ENCODE measurements at regions not wholly inside any gene's neighbourhood (a gene's known extent, or its start where the extent isn't known, plus 50 kb on each side); places are given as distances from the start of the nearest gene placed in this dataset.

DNA sequence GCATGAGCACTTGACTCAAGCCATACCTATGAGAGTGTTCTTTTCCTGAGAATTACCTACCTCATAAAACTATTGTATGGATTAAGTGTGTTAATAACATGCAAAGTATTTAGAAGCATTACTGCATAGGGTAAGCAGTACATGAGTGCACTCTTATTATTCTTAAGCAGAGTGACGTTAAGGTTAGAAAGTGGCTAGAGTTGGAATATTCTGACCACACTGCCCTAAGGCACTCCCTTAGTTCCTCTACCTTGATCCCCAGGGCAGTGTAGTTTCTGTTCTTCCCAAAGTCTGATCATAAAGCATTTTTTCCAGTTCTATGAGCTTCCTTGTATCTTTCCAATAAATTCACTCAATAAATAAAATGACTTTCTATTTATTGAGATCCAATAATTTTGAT is 189.2 kb downstream of the PCSK1 start:
- DNase-seq, result no peak

DNA sequence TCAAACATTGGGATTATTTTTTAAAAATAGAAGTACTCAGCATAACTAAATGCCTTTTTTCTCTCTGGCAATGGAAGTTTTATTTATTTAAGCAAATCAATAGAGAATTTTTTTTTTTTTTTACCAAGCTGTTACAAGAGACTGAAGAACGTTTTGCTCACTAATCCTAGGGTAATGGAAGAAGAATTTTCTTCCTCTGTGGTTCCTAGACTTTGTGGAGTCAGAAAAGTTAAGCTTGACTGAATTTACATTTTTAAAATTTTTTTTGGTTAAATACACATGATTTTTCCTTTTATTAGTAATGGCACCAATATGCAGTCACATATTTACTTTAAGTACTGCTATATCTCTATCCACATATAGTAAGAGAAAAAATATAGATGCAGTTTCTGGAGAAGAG is 189.8 kb downstream of the PCSK1 start:
- no peak for DNase-seq

DNA sequence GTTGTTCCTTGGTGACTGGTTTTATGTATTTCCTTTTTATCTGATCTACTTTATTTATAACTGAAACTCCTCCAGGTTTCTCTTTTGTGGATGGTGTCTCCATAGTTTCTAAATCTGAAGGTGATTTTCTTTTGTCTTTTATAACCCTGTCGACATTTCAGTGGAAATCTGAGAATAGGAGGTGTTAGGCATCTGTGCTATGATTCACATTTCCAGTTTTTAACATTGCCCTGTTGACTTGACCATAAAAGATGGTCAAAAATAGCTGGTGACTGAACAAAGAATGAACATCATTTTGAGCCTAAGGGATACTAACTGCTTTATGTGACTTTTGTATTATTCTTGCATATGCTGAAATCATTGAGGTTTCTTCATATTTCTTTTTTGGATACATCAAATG is 190.5 kb downstream of the PCSK1 start:
- no peak for DNase-seq

DNA sequence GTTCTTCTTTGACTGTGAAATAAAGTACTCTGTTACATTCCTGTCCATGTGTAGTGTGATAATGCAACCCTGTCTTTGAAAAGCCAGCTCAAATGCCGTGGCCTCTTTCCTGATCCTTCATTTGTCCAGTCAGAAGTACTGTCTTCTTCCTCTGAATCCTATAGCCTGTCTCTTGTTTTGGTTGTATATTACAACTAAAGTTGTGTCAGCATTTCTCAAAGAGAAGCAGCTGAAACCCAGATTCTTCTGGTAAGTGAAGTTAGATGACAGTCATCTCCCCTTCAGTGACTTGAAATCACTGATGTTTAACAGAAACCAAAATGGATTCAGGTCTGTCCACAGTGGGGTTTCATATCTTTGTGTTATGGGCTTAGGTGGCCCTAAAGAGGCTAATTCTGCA is 196.2 kb downstream of the PCSK1 start:
- DNase-seq, result no peak

DNA sequence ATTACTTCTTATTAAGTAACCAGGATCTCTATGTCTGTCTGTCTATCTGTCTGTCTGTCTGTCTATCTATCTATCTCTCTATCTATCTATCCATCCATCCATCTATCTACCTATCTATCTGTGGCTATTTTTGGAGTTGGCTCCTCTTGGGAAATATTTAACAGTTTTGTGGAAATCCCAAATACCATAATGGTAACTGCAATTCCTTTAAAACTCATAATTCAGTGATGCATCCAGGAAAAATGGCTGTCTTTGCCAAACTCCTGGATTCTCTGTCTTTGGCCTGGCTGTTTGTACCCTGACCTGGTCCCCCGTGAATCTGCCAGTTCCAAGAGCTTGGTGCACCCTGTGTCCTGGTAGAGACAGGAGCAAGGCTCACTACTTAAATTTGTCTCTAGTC is 197.0 kb downstream of the PCSK1 start:
- DNase-seq, result no peak

DNA sequence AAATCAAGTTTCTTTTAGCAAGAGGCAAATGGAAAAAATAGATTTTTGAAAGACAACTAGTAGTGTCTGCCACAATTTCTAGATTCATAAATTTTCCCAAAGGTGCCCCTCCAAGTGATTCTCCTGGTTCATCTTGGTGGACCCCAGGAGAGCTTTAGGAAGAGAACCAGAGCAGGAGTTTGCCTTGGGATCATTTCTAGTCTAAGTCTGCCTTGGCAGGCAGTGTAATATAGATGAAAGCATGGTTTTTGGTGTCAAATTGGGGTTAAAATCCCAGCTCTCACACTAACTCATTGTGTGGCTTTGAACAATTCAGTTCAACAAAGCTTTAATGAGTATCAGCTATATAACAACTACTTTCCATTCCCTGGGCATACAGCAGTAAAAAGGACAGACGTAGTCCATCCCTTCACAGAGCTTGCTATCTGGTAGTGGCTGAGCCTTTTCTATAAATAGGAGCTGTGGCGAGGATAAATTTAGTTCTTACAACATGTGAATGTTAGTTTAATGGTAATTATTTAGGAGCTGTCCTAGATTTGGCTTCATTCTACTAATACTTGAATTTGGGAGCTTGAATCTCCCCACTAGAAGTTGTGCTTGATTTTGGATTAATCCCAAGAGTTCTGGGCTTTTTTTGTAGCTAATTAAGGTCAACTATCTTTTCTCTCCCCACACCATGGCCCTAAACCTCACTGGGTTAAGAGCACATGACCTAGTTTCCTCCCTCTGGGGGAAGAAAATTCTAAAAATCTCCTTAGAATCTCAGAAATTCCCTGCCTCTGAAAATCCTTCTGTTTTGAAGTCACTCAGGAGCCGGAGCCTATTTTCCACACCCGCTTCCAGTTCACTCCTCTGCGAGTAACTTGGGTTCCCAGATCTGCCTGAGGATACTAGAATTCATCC is 197.8 kb downstream of the PCSK1 start:
- DNase-seq, result no peak

DNA sequence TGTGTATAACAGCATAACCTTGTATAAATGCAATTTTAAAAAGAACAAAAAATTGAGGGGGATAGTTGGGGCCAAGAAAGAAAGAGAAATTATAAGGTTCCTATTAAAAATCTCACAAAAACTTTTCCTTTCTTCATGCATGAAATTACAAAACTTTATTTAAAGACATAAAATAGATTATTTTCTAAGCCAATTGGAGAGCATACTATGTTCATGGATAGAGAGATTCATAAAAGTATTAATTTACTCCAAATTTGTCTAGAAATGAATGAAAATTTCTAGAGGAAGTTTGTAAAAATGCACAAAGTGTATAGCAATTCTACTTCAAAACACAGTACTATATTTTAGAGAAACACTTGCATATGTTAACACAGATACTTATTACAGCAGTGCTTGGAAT is 200.4 kb downstream of the PCSK1 start:
- DNase-seq, result no peak

DNA sequence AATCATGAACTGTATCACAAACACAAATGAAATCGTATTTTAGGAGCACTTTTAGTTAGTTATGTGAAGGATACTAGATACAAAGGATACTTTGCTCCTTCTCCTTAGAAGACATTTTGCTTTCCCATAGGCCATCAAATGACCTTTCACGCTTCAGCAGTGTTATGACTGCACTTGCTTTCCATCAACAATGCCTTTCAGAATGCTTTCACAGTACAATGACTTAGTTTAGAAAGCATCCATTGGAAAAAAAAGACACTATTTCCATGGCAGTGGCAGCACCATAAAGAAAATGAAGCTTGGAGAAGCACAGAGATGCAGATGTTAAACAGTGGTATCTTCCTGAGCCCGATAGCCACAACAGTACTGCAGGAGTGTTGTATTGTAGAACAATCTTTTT is 203.9 kb downstream of the PCSK1 start:
- no peak for DNase-seq

DNA sequence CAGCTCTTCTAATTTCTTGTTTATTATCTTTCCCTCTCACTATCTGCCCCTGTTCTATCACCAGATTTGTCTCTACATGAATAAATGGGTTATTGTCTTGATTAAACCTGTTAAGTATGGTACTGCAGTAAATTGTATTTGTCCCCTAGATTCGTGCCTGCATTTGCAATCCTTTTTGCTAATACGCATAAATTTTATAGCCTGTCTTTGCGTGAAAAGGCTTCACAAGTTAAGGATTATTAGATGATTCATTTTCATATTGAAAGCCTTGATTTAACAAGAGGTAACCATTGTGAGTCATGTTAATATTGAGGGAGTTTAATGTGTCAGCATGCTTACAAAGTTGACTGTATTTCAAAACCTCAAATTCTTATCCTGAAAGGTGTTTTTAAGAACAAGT is 204.6 kb downstream of the PCSK1 start:
- no peak for DNase-seq

DNA sequence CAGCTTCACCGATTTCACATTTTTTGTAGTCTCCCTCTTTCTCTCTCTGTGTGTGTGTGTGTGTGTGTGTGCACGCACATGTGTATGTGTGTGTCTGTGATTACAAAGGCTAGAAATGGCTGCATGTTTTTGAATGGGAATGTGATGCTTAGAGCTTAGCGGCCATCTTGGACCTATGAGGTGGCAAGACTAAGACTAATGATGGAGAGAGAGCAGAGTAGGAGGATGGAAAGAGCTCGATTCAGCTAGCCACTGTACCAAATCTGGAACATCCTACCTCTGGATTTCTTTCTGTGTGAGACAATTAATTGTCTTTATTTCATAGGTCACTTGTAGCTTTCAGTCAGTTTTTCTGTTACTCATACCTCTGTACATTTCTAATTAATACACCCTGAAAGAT is 205.1 kb downstream of the PCSK1 start:
- DNase-seq, result no peak

DNA sequence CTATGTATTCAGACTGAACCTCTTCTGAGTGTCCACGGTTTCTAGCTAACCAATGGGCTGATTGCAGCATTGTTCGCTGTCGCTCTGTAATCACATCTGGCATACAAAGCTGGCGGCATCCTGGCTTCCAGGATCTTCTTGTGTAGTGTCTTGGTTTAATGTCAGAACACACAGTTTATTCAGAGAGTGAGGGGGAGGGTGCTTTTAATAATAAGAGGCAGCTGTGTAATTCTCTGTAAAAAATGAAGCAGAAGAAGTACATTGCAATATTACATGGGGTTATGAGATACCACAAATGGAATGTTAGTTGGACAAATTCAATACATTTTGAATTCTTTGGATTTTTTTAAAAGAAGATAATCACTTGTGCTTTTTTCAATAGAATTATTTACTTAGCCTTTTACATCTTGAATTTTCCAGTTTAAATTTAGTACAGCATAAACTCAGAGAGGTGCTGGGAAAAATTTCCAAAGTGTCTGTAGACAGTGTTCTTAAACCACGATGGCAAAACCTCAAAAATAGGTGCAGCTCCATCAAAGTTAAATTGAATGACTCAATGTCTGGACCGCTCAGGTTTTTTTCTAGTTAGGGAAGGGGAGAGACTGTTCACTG is 206.0 kb downstream of the PCSK1 start:
- no peak for DNase-seq

DNA sequence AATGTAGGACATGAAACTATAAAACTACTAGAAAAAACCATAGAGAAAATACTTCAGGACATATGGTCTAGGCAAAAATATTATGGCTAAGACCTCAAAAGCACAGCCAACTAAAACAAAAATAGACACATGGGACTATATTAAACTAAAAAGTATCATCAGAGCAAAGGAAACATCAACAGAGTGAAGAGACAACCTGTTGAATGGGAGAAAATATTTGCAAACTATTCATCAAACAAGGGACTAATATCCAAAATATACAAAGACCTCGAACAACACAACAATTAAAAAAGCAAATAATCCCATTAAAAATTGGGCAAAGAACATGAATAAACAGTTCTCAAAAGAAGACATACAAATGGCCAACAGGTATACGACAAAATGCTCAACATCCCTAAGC is 210.9 kb downstream of the PCSK1 start:
- no peak for DNase-seq

DNA sequence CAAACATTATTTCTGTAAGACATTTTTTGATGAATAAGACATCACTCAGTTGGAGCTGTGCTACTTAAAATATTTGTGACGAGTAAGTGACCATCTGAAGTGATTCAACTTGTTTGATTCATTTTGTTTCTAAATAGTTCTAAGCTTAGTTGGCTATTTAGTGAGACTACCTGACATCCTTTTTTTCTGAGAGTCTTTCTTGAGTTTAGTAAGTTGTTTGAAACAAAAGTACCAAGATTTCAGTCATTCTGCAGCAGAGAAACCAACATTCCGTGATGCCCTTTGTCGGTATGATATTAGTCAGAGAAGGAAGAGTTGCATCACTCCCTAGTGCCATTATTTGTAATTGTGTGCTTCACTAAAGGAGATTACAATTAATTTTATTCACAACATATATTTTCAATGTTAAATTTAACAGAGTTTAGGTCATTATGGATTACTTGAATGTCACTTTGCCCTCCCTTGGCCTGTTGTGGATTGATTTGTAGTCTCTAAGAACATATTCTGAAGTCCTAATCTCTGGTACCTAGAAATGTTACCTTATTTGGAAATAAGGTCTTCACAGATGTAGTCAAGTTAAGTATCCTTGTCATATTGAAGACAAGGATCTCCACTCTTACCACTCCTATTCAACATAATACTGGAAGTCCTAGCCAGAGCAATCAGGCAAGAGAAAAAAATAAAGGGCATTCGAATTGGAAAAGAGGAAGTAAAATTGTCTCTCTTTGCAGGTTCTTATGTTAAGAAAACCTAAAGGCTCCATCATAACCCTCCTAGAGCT is 212.2 kb downstream of the PCSK1 start:
- DNase-seq, result no peak

DNA sequence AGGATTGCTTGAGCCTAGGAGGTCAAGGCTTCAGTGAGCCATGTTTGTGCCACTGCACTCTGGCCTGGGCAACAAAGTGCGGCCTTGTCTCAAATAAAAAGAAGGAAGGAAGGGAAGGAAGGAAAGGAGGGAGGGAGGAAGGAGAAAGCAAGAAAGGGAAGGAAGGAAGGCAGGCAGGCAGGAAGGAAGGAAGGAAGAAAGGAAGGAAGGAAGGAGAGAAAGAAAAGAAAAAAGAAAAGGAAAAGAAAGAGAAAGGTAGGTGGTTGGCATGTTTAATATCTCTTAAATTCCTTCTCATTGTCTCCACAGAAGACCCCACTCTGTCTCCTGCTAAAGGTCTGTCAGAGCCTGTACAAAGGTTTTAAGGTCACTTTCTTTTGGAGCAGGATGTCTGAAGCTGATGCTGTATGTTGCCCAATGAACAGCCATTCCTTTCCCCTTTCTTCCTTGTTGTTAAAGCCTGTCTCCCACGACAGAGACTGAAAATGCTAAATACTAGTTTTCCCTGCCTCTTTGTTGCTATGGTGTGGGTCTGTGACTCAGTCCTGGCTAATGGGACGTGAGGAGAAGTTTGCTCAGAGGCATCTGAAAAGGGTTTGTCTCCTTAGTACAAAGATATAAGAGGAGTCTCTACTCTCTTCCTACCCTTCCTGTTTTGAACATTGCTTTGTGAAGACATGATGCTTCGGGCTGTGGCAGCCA is 213.3 kb downstream of the PCSK1 start:
- no peak for DNase-seq

DNA sequence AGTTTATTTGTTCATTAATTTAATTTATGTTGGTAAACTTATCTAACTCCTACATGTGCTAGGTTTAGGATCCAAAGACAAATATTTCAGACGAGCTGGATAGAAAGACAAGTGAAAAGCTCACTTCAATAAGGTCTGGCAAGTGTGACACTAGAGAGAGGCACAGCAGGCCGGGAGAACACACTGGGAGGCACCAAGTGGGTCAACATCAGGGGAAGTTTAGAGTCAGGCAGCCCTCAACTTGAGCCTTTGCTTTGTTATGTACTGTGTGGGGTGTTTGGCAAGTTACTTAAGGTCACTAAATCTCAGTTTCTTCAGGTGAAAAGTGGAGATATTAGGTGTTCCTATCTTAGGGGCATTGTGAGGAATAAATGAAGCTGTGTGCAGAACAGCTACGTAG is 214.4 kb downstream of the PCSK1 start:
- no peak for DNase-seq

DNA sequence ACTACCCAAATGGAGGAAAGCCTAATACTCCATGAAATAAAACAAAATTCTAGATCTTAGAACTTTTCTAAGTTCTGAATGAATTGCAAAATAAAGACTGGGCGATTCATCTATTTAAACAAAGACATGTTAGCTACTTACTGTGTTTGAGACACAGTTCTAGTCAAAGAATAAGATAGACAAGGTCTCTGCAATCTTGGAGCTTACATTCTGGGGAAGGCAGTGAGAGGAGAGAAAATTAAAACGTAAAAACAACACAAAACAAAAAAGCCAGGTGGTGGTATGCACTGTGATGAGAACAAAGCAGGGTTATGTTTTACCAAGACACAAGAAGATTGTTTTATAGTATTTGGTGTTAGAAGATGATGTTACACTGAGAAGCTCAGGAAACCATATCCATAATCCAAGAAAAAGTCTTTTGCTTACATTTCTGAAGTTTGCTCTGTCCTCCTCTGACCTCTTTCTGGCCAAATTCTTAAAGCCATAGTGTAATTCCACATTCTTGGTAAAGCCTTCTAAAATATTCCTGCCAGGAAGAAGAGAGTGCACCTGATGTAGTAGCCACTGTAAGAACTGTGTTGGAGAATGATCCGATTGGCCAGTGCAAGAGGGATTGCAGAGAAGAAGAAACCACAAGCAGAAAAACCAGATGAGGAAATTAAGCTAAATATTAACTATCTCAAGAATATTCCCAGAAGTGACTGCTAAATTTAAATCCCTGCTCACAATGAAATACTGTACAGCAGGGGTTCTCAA is 218.4 kb downstream of the PCSK1 start:
- DNase-seq, result no peak

DNA sequence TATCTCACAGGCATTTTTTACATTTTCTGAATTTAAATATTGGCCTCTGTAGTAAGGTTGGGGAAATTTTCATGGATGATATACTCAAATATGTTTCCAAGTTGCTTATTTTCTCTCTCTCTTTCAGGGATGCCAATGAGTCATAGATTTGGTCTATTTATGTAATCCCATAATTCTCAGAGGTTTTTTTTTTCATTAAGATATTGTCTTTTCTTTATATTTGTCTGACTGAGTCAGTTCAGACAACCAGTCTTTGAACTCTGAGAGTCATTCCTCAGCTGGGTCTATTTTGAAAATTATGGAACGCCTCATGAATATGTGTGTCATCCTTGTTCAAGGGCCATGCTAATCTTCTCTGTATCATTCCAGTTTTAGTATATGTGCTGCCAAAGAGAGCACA is 223.2 kb downstream of the PCSK1 start:
- DNase-seq, result no peak

DNA sequence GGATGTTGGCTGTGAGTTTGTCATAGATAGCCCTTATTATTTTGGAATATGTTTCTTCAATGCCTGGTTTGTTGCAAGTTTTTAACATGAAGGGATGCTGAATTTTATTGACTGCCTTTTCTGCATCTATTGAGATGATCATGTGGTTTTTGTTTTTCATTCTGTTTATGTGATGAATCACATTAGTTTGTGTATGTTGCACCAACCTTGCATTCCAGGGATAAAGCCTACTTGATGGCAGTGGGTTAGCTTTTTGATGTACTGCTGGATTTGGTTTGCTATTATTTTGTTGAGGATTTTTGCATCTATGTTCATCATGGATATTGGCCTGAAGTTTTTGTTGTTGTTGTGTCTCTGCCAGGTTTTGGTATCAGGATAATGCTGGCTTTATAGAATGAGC is 225.6 kb downstream of the PCSK1 start:
- no peak for DNase-seq

DNA sequence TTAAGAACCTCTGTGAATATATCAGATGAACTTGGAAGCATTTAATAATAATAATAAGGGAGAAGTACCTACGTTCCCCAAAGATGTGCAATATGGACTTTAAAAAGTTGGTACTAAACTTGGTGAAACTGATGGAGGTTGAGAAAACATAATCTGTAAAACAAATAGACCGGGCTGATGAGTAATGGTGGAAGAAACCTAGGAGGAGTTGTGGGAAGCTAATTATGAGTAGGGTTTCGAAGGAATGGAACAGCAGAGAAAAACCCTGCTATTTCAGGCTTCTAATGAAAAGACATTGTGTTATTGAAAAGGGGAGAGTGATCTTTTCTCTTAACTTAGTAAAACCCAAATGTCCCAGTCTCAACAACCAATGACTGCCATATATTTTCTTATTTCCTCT is 229.3 kb downstream of the PCSK1 start:
- DNase-seq, result no peak

DNA sequence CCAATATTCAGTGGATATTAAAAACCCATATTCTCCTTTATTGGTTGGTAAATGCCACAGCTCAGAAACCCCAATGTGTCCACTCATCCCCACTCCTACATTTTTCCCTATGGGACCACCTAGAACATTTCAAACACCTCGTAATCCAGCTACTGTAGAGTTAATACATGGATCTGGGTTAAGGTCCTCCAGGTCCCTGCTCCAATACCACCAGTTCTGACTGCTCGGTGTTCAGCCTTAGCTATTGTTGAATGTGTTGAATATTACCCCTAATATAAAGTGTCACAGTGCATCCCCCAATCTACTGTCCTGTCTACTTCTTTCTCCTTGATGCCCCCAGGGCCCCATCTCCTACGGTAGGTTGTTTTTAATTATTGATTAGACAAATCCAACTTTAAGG is 231.5 kb downstream of the PCSK1 start:
- no peak for DNase-seq

DNA sequence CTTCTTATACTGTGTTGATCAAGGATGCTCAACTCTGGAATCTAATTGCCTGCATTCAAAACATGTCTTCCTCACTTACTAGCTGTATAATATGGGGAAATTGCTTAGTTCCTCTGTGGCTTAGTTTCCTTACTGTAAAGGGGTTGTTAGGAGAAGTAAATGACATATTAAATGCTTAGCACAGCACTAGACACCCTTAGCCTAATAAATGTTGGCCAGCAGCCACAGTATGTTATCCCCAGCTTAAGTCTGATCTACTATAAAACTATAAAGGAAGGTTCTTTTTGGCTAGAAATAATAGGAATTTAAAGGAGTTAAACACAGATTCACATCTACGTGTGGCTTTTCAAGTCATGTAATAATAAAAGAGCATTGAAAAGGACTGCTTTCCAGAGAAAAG is 232.4 kb downstream of the PCSK1 start:
- DNase-seq, result no peak

DNA sequence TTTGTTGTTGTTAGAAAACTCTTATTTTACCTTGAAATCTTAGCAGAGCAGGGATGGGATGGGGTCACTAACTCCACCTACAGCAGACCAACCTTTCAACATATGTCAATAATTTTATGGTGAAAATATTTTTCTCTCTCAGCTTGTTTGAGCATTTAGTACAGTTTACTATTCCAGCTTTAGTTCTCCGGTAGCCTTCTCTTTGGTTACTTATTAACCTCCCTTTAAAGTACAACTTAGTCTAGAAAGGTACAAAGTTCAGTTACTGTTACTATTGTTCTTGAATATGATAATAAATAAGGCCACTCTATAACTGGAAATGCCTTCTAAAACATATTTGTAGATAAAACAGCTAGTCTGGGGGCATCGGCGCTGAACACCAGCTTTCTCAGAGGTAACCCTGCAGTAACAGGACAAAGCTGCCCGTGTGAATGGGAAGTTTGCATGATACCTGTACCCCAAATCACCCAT is 233.3 kb downstream of the PCSK1 start:
- no peak for DNase-seq
